GM12878 (cell line): ENCODE measurements at regions not wholly inside any gene's neighbourhood (a gene's known extent, or its start where the extent isn't known, plus 50 kb on each side); places are given as distances from the start of the nearest gene placed in this dataset.

Source experiments
- ATAC-seq: fragments of 200-7000 bp; cut with Tn5 transposase; 3 replicates; pipeline ENCODE4 v1.9.1; 2020; ENCODE audit warnings: mild to moderate bottlenecking, moderate library complexity
- BruUV-seq: library from RNA; stranded (reverse); fragments of 400-500 nt; replicated peaks from 2 replicates; lab custom pipeline; 2021; lab: Mats Ljungman, UMichigan
- CTCF ChIA-PET: fragments of 300-600 bp; sonication (Branson Sonifier 250); formaldehyde crosslinking; extraction: SDS; loops from one replicate; lab custom pipeline; 2021; ENCODE audit warnings: inconsistent platforms; lab: Yijun Ruan, JAX
- POLR2A ChIA-PET: fragments of 350-600 bp; formaldehyde crosslinking; extraction: SDS; loops from one replicate; lab custom pipeline; 2021; ENCODE audit warnings: inconsistent platforms; lab: Charles Lee
- RAD21 ChIA-PET: fragments of 300-600 bp; sonication (Branson Sonifier 250); formaldehyde crosslinking; loops from one replicate; lab custom pipeline; 2023; ENCODE audit warnings: antibody characterized with exemption; ENCODE audit not compliant: unreplicated experiment; lab: Charles Lee
- SMC1A ChIA-PET: fragments of 300-600 bp; sonication (Branson Sonifier 250); formaldehyde crosslinking; loops from one replicate; lab custom pipeline; 2023; ENCODE audit not compliant: unreplicated experiment, uncharacterized antibody; lab: Charles Lee
- DNase-seq: peaks from one replicate; pipeline ENCODE4 v3.0.0-alpha.2; 2011; ENCODE audit warnings: low read depth, low spot score
- FAIRE-seq: peaks from 3 replicates; lab custom pipeline; 2011; peaks lifted over from hg19 to GRCh38; lab: Jason Lieb, UNC
- H2AFZ ChIP-seq: 2 replicates; pipeline ENCODE4 v1.6.0; 2011; ENCODE audit warnings: low read depth, low read length, control low read depth; ENCODE audit not compliant: control insufficient read depth
- H3K27ac ChIP-seq: 2 replicates; pipeline ENCODE4 v1.5.1; 2011; ENCODE audit warnings: control low read depth; ENCODE audit not compliant: control insufficient read depth, insufficient read depth
- H3K27me3 ChIP-seq, 2 experiments: replicated peaks in 1 of 2; 2 replicates each; pipeline versions ENCODE4 v1.6.0 to v1.6.1; 2011; ENCODE audit warnings: low read length in 1 of 2; ENCODE audit not compliant: control insufficient read depth in 2 of 2, insufficient read depth in 2 of 2
- H3K36me3 ChIP-seq, 2 experiments: 2 replicates each; pipeline ENCODE4 v1.5.1; 2011; ENCODE audit warnings: low read length in 1 of 2; ENCODE audit not compliant: control insufficient read depth in 2 of 2, insufficient read depth in 2 of 2
- H3K4me1 ChIP-seq: 2 replicates; pipeline ENCODE4 v1.6.1; 2011; ENCODE audit warnings: mild to moderate bottlenecking, low read length, moderate library complexity, mixed read lengths; ENCODE audit not compliant: control insufficient read depth, insufficient read depth
- H3K4me2 ChIP-seq: 2 replicates; pipeline ENCODE4 v1.6.0; 2011; ENCODE audit warnings: control low read depth; ENCODE audit not compliant: control insufficient read depth, insufficient read depth
- H3K4me3 ChIP-seq: fragments of 200-600 bp; sonication (generic); 2 replicates; pipeline ENCODE4 v1.5.1; 2016
- H3K79me2 ChIP-seq: 2 replicates; pipeline ENCODE4 v1.6.0; 2011; ENCODE audit warnings: low read length; ENCODE audit not compliant: control insufficient read depth, insufficient read depth
- H3K9ac ChIP-seq: 2 replicates; pipeline ENCODE4 v1.8.0; 2011; ENCODE audit warnings: low read length, control low read depth, mixed read lengths; ENCODE audit not compliant: control insufficient read depth, insufficient read depth
- H3K9me3 ChIP-seq: replicated peaks from 3 replicates; pipeline ENCODE4 v1.5.1; 2011; ENCODE audit warnings: mild to moderate bottlenecking, low read length; ENCODE audit not compliant: control insufficient read depth, insufficient read depth
- H4K20me1 ChIP-seq: 2 replicates; pipeline ENCODE4 v1.6.0; 2011; ENCODE audit not compliant: control insufficient read depth, insufficient read depth
- JUNB ChIP-seq: IDR thresholded peaks from 2 replicates; pipeline ENCODE4 v1.6.1; 2016; ENCODE audit warnings: antibody characterized with exemption, mild to moderate bottlenecking
- MXI1 ChIP-seq: fragments of 150-350 bp; IDR thresholded peaks from 2 replicates; pipeline ENCODE4 v1.6.1; 2011; ENCODE audit warnings: low read depth, mild to moderate bottlenecking, inconsistent platforms, low read length, improper control_type of control experiment
- POLR2A ChIP-seq: IDR thresholded peaks from 2 replicates; pipeline ENCODE4 v1.6.1; 2011; ENCODE audit warnings: low read depth, mild to moderate bottlenecking, low read length
- SMAD5 ChIP-seq: IDR thresholded peaks from 2 replicates; pipeline ENCODE4 v1.6.1; 2016; ENCODE audit warnings: antibody characterized with exemption, low read depth
- SREBF1 ChIP-seq: IDR thresholded peaks from 2 replicates; pipeline ENCODE4 v1.6.1; 2012; ENCODE audit warnings: mild to moderate bottlenecking, low read length
- TBL1XR1 ChIP-seq: IDR thresholded peaks from 2 replicates; pipeline ENCODE4 v1.6.1; 2012; ENCODE audit warnings: low read depth, low read length, improper control_type of control experiment
- ZSCAN29 ChIP-seq: fragments of 450-650 bp; IDR thresholded peaks from 2 replicates; pipeline ENCODE4 v1.6.1; 2017; ENCODE audit warnings: mild to moderate bottlenecking, moderate library complexity
- WGBS: methylation state at CpG from one replicate; pipeline ENCODE4 v1.1.6; 2016; ENCODE audit warnings: low lambda C conversion rate; ENCODE audit not compliant: insufficient replicate concordance, insufficient coverage; ENCODE audit errors: missing lambda C conversion rate; 5-methylcytosine and 5-hydroxymethylcytosine counted together
- in situ Hi-C: fragments of 300-500 bp; cut with MboI; formaldehyde crosslinking; loops from 9 replicates; pipeline ENCODE4 v1.14.3; 2018; ENCODE audit warnings: mixed read lengths
- intact Hi-C: fragments of 100-400 bp; cut with micrococcal nuclease; formaldehyde crosslinking; loops from one replicate; pipeline ENCODE4 v1.14.2; 2022; ENCODE audit not compliant: unreplicated experiment
- TF ChIP-seq, protein P1 (sequence below): fragments of 450-650 bp; IDR thresholded peaks from 2 replicates; pipeline ENCODE4 v1.6.1; 2017; ENCODE audit warnings: mild to moderate bottlenecking, moderate library complexity
- TF ChIP-seq, protein P2 (sequence below): IDR thresholded peaks from 2 replicates; pipeline ENCODE4 v1.6.1; 2012; ENCODE audit warnings: mild to moderate bottlenecking, low read depth, low read length
- TF ChIP-seq, protein P3 (sequence below): IDR thresholded peaks from 2 replicates; pipeline ENCODE4 v1.6.1; 2011; ENCODE audit warnings: borderline replicate concordance, low read depth, mild to moderate bottlenecking, moderate library complexity, mixed read lengths, low read length; ENCODE audit not compliant: insufficient read depth; ENCODE audit errors: extremely low read length

DNA sequence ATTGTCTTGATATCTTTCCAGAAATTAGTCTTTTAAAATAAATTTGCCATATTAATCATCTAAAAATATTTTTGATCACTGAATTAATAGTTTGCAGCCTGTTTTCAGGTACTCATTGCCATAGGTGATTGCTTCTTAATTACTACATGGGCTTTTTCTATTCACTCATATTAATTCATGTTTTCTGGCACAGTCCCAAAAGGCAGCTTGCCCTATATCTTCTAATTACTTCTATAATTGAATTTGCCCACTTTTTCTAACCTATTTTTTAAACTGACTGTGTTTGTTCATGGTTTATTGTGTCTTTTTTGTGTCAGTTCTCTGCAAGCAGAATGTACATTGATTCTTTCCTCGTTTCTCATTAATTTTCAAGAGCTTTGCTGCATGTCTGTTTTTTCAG lies 85.7 kb upstream of the SOX2 start:
- Histone ChIP-seq H3K27me3 (no peaks in the 10 kb centered on the region; a peak in 1 of 4 replicates), H3K79me2 (no peaks in the 10 kb centered on the region), H4K20me1 (no peaks in the 10 kb centered on the region), H2AFZ (no peak overlapping the region), H3K9me3 (no peaks in the 10 kb centered on the region), H3K4me1 (no peaks in the 10 kb centered on the region), H3K9ac (no peak overlapping the region)
- no peak for DNase-seq
- intact Hi-C loops, result no loop called here
- WGBS, result 0% methylated on average over 1 of the region's 1 CpG
- ChIA-PET CTCF (interaction anchor here (1.3 kb wide), 1 partner anchor 11 kb away, joined by 4 read pairs; no protein-coding TSS in a partner anchor), RAD21 (no interaction called here)
- TF ChIP-seq, protein P1, sequence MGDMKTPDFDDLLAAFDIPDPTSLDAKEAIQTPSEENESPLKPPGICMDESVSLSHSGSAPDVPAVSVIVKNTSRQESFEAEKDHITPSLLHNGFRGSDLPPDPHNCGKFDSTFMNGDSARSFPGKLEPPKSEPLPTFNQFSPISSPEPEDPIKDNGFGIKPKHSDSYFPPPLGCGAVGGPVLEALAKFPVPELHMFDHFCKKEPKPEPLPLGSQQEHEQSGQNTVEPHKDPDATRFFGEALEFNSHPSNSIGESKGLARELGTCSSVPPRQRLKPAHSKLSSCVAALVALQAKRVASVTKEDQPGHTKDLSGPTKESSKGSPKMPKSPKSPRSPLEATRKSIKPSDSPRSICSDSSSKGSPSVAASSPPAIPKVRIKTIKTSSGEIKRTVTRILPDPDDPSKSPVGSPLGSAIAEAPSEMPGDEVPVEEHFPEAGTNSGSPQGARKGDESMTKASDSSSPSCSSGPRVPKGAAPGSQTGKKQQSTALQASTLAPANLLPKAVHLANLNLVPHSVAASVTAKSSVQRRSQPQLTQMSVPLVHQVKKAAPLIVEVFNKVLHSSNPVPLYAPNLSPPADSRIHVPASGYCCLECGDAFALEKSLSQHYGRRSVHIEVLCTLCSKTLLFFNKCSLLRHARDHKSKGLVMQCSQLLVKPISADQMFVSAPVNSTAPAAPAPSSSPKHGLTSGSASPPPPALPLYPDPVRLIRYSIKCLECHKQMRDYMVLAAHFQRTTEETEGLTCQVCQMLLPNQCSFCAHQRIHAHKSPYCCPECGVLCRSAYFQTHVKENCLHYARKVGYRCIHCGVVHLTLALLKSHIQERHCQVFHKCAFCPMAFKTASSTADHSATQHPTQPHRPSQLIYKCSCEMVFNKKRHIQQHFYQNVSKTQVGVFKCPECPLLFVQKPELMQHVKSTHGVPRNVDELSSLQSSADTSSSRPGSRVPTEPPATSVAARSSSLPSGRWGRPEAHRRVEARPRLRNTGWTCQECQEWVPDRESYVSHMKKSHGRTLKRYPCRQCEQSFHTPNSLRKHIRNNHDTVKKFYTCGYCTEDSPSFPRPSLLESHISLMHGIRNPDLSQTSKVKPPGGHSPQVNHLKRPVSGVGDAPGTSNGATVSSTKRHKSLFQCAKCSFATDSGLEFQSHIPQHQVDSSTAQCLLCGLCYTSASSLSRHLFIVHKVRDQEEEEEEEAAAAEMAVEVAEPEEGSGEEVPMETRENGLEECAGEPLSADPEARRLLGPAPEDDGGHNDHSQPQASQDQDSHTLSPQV, result no peak
- TF ChIP-seq TBL1XR1 (no peak), POLR2A (no peak), SREBF1 (no peak), ZSCAN29 (no peak), MXI1 (no peak), JUNB (no peak), SMAD5 (no peak)
- TF ChIP-seq, protein P2, sequence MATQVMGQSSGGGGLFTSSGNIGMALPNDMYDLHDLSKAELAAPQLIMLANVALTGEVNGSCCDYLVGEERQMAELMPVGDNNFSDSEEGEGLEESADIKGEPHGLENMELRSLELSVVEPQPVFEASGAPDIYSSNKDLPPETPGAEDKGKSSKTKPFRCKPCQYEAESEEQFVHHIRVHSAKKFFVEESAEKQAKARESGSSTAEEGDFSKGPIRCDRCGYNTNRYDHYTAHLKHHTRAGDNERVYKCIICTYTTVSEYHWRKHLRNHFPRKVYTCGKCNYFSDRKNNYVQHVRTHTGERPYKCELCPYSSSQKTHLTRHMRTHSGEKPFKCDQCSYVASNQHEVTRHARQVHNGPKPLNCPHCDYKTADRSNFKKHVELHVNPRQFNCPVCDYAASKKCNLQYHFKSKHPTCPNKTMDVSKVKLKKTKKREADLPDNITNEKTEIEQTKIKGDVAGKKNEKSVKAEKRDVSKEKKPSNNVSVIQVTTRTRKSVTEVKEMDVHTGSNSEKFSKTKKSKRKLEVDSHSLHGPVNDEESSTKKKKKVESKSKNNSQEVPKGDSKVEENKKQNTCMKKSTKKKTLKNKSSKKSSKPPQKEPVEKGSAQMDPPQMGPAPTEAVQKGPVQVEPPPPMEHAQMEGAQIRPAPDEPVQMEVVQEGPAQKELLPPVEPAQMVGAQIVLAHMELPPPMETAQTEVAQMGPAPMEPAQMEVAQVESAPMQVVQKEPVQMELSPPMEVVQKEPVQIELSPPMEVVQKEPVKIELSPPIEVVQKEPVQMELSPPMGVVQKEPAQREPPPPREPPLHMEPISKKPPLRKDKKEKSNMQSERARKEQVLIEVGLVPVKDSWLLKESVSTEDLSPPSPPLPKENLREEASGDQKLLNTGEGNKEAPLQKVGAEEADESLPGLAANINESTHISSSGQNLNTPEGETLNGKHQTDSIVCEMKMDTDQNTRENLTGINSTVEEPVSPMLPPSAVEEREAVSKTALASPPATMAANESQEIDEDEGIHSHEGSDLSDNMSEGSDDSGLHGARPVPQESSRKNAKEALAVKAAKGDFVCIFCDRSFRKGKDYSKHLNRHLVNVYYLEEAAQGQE, result no peak
- TF ChIP-seq, protein P3, sequence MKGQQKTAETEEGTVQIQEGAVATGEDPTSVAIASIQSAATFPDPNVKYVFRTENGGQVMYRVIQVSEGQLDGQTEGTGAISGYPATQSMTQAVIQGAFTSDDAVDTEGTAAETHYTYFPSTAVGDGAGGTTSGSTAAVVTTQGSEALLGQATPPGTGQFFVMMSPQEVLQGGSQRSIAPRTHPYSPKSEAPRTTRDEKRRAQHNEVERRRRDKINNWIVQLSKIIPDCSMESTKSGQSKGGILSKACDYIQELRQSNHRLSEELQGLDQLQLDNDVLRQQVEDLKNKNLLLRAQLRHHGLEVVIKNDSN, result no peak
- TF ChIP-seq, all 136 proteins: peak for 0
- Histone ChIP-seq H3K4me3 (no peak overlapping the region), H3K4me2 (no peak overlapping the region), H3K36me3 (no peaks in the 10 kb centered on the region), H3K27ac (no peak overlapping the region)
- BruUV-seq, result no TSS peak
- in situ Hi-C loops, result no loop called here
- ATAC-seq, result no peak
- POLR2A ChIA-PET, result no interaction called here
- SMC1A ChIA-PET, result no interaction called here
- no peak for FAIRE-seq
